H1 (cell line): ENCODE measurements at regions not wholly inside any gene's neighbourhood (a gene's known extent, or its start where the extent isn't known, plus 50 kb on each side); places are given as distances from the start of the nearest gene placed in this dataset.

Experiments
- BACH1 ChIP-seq: IDR thresholded peaks from 2 replicates; pipeline ENCODE4 v1.6.1; 2012; ENCODE audit warnings: low read length, improper control_type of control experiment
- CEBPB ChIP-seq: IDR thresholded peaks from 2 replicates; pipeline ENCODE4 v1.6.1; 2012; ENCODE audit warnings: low read depth, low read length
- FOSL1 ChIP-seq: IDR thresholded peaks from 2 replicates; pipeline ENCODE4 v1.6.1; 2011; ENCODE audit warnings: mild to moderate bottlenecking, low read depth, low read length, moderate library complexity; ENCODE audit not compliant: insufficient read depth
- NANOG ChIP-seq: IDR thresholded peaks from 2 replicates; pipeline ENCODE4 v1.6.1; 2011; ENCODE audit warnings: low read length, low read depth, mild to moderate bottlenecking, inconsistent platforms; ENCODE audit not compliant: insufficient read depth, poor library complexity, severe bottlenecking
- YY1 ChIP-seq: IDR thresholded peaks from 2 replicates; pipeline ENCODE4 v1.6.1; 2011; ENCODE audit warnings: low read depth, mild to moderate bottlenecking, low read length
- ZNF274 ChIP-seq: IDR thresholded peaks from 2 replicates; pipeline ENCODE4 v1.7.0; 2012; ENCODE audit warnings: low read length, borderline replicate concordance; ENCODE audit errors: extremely low read depth

- no peak for TF ChIP-seq NANOG
- no peak for TF ChIP-seq YY1
- peak; percentile 12; the same call in 1 of the 2 replicates for TF ChIP-seq CEBPB
- TF ChIP-seq FOSL1: no peak
- TF ChIP-seq BACH1: no peak
- TF ChIP-seq ZNF274: no peak
Observed at GRCh38 chr2:128786741-128787478, 468.2 kb upstream of the HS6ST1 start (continued).
